GM23248 (cell line): ENCODE measurements at regions not wholly inside any gene's neighbourhood (a gene's known extent, or its start where the extent isn't known, plus 50 kb on each side); places are given as distances from the start of the nearest gene placed in this dataset.

ENCODE experiments used
- EZH2 ChIP-seq: fragments of 200-600 bp; sonication (generic); IDR thresholded peaks from 2 replicates; pipeline ENCODE4 v1.6.1; 2018; ENCODE audit warnings: antibody characterized with exemption, mild to moderate bottlenecking; ENCODE audit not compliant: insufficient read depth, poor library complexity, severe bottlenecking
- EZH2phosphoT487 ChIP-seq: fragments of 200-600 bp; sonication (generic); IDR thresholded peaks from 2 replicates; pipeline ENCODE4 v1.6.1; 2018; ENCODE audit warnings: antibody characterized with exemption, moderate library complexity, mild to moderate bottlenecking, low read depth; ENCODE audit not compliant: insufficient read depth

GRCh38 chr13:40404967-40405716, 261.3 kb downstream of the FOXO1 start:
- TF ChIP-seq EZH2 (no peak), EZH2phosphoT487 (no peak)
